ENCODE measurements at regions not wholly inside any gene's neighbourhood (a gene's known extent, or its start where the extent isn't known, plus 50 kb on each side); places are given as distances from the start of the nearest gene placed in this dataset.

GRCh38 chr2:14417551-14417950 lies 215.0 kb upstream of the LRATD1 start (continued):
- TF ChIP-seq SIN3A (conservative IDR thresholded peaks at IDR 0.05 in 1 of 2, IDR thresholded peaks at IDR 0.05 in 1 of 2; ENCODE audit: low read depth in 1 of 2, low read length in 2 of 2) (no peak), SAP30 (IDR thresholded peaks at IDR 0.05; ENCODE audit: insufficient read depth, insufficient replicate concordance, low read length) (no peak), CHD2 (IDR thresholded peaks at IDR 0.05; ENCODE audit: low read length) (no peak), BCL11A (IDR thresholded peaks at IDR 0.05; ENCODE audit: low read depth in 2 of 2, low read length in 2 of 2) (no peak)

Data from H1 (cell line).